ENCODE measurements at regions not wholly inside any gene's neighbourhood (a gene's known extent, or its start where the extent isn't known, plus 50 kb on each side); places are given as distances from the start of the nearest gene placed in this dataset.
"Not testable (repeated sequence)": the region's sequence is repeated elsewhere in the genome, so short reads cannot be mapped to it uniquely, and the experiment has no call there.

DNA sequence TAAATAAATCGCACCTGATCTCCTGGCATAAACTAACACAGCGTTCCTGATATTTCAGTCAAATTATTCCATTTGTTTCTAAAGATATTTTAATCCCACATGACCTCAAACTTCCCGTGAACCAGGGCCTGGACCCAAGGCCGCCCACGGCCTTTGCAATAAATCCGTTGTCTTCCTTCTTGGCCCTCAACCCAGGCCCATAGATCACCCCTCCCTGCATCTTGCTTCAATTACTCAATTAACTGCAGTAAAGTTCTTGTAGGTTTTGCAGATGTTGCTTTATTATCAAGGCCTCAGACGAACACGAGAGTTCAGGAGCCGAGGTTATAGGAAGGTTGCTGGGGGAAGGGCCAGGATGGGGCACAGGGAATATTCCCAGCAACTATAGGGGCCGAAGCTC is 249.4 kb downstream of the RAB11FIP2 start:
- DNase-seq, result no peak

DNA sequence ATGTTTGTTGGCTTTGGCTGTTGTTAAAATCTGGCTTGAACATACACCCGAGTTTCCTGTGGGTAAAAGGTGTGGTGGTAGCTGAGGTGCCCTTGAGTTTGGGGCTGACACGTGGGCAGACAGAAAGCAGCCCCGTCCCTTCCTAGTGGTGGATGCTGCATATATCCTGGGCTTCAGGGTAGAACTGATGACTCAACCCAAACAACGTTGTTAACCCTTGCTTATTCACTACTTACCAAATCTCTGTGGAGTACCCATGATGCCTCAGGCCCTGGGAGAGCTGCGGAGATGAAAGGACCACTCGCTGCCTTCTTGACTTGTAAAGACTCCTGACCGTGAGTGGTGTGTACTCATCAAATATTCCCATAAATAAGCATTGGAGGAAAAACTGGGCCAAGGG is 245.1 kb downstream of the RAB11FIP2 start:
- DNase-seq, result no peak

DNA sequence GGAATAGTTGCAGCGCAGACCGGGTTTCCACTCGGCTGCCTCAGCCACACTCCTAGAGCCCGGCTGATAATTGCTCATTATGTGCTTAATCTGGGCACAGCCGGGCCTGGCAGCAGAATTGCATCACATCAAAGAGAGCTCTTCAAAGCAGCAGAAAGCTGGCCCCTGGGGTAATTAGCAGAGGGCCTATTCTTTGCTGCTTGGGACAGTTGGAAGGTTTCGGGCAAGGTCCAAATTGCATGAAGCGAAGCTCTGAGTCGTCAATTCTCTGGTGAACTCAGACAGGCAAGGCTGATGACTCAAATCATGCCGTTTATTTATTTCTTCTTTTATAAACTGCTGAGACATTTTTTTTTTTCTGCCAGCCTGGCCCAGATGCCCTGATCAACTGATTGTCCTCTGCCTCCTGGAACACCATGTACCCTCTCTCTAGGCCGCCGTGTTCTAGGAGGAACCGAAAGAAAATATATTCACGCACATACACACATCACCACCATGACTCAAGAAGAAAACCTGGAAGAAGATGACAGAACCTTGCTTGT is 242.2 kb downstream of the RAB11FIP2 start:
- peak; percentile 13 for DNase-seq

DNA sequence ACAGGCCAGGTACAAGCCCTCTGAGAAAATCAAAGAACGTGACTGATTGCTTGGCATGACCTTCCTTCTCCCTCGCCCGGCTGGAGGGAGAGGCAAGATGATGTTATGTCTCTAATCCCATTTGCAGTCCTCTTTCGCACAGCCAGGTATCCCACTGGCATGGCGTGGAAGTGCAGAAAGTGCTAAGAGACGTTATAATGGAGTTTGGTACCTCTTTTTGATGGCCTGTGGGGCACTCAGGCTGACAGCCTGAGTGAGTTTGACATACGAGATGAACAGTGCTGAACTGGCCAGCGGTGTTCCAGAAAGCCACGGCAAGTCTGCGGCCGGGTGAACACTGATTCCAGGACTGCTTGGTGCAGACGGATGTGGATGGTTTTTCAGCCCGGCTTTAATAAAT is 241.6 kb downstream of the RAB11FIP2 start:
- no peak for DNase-seq

DNA sequence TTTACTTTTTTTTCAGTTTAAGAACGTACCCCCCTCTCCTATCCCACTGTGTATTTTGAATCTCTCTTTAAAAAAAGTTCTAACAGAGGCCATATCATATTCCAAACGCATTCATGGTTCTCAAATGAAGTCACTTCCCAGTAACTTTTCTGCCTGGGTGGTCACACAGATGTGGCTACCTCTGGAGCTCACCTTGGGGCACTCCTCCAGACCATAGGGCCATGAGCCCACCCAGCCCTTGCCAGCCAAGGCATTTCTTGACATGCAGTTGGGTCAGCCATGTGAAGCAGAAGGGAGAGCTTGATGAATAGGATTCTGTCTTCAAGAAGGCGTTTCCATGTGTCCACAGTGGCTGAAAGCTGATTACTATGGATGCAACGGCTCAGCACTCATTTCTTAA is 239.3 kb downstream of the RAB11FIP2 start:
- DNase-seq, result no peak

DNA sequence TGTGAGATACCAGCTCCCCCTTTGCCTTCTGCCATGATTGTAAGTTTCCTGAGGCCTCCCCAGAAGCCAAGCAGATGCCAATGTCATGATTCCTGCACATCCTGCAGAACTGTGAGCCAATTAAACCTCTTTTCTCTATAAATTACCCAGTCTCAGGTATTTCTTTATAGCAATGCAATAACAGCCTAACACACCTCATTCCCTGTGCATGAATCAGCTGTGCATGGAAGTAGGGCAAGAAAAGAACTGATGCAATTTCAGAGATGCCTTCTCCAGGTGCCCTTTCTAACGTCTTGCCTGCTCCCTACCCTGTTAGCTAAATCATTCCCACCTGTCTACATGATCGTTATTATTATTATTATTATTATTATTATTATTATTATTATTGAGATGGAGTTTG is 230.9 kb downstream of the RAB11FIP2 start:
- DNase-seq, result not testable (repeated sequence)

DNA sequence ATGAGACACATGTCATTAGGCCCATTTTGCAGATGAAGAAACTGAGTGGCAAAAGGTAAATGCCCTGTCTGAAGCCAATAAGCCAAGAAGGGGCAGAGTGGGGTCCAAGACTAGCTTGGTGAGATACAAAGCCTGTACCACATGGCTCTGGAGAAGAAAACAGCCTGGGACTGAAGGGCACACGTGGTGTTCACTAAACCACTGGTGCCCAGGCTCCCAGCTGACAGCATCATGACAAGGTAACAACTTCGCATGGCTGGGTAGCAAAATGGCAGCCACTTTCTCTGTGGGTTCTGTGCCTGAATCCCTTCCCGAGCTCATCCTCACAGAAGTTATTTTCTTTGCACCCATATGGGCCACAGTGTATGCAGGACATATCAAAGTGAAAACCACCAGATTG is 229.6 kb downstream of the RAB11FIP2 start:
- no peak for DNase-seq

DNA sequence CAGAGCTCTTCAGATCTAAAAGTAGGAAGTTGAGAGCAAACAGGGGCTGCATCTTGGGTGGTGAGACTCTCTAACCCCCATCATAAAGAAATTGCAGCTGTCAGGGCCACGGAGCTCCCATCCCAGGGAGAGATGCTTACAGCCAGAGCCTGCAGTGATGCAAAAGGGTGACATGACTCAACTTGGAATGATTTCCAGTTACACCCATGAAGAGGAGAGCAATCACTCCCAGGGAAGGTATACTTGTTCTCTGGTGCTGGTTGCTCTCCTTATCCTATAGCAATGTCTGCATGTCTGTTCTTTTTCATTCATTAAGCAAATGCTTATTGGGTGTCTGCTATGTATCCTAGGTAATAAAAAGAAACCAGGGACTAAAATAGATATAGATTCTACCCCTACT is 228.0 kb downstream of the RAB11FIP2 start:
- DNase-seq, result no peak

DNA sequence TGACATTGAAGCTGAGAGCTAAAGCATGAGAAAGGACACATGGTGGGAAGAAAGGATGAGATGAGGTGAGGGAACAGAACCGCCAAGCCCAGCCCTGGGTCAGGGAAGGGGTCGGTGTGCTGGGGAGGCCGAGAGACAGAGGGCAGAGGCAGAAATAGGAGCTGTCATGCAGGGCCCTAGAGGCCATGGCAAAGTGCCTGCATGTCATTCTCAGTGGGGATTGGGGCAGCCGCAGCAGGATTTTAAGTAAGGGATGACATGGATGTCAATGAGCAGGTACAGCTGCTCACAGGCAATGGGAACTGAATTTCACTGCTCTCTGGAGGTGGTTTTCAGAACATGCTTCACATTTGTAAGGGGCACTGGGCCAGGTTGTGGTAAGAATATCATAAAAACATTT is 227.4 kb downstream of the RAB11FIP2 start:
- no peak for DNase-seq

DNA sequence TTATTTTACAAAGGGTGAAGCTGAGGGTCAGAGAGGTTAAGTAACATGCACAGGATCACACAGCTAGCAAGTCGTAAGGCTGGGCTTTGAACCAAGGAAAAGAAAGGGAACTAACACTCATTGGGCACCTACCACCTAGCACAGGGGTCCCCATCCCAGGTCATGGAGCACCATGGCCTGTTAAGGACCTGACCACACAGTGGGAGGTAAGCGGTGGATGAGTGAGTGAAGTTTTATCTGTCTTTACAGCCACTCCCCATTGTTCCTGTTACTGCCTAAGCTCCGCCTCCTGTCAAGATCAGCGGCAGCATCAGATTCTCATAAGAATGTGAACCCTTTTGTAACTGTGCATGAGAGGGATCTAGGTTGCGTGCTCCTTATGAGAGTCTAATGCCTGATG is 222.8 kb downstream of the RAB11FIP2 start:
- DNase-seq, result no peak

DNA sequence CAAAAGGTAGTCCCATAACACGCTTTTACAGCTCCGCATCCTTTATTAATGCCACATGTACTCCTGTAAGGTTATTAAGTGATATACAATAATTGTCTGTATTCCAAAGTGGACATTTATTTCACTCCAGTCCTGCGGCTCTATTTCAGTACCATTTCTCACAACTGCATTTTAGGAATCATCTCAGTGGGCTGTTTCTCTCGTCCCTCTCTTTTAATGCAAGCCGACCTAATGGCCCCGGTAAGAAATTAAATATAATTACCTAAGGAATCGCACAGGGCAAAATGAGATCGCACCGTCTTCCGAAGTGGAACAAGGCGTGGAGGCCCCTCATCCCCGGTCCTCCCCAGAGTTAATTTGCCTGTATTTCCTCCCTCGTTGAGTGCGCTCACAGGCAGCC is 216.5 kb downstream of the RAB11FIP2 start:
- no peak for DNase-seq

DNA sequence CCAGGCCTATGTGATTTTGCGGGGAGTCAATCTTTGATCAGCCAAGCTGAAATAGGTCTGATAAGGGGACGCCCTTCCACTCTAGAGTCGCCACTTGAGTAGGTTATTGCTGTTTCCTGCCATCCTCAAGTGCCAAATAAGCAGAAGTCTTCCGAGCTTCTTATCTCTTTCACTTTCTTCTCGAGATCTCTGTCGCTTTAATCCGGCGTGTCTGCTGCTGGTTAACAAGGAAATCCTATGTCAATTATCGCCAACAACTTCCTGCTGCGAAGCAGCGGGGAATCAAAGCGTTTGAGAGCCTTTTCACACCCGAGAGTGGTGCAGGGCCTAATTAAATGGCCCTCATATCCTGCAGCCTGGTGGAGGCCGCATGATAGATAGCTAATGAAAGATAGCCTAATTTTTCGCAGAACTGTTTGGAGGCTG is 215.9 kb downstream of the RAB11FIP2 start:
- DNase-seq, result peak; percentile 3

DNA sequence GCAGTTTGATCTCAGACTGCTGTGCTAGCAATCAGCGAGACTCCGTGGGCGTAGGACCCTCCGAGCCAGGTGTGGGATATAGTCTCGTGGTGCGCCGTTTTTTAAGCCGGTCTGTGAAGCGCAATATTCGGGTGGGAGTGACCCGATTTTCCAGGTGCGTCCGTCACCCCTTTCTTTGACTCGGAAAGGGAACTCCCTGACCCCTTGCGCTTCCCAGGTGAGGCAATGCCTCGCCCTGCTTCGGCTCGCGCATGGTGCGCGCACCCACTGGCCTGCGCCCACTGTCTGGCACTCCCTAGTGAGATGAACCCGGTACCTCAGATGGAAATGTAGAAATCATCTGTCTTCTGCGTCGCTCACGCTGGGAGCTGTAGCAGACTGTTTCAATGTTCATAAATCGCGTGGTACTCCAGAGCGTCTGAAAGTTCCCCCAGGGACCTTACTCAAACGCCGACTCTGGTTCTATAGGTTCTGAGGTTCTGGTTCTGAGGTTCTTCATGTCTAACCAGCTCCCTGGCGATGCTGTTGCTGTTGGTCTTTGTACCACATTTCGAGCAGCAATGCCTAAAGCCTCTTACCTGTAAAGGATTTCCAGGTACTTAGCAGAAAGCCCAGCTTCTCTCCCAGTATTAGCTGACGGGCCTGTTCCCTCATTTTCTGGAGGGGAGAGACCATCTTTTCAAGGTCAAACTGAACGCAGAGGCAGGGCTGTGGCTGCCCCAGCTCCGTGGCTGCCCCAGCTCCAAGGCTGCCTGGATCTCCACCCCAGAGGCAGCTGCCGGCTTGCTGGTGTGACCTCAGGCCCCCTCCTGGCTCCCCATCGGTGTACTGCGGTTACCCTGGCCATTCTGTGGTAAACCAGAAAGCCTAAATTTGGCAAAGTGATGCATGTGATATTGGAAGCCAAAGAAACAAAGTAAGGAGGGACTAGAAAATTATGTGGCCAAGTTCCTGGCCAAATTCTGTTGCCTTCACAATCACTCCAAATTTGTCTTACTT is 207.9 kb downstream of the RAB11FIP2 start:
- not testable (repeated sequence) for DNase-seq

DNA sequence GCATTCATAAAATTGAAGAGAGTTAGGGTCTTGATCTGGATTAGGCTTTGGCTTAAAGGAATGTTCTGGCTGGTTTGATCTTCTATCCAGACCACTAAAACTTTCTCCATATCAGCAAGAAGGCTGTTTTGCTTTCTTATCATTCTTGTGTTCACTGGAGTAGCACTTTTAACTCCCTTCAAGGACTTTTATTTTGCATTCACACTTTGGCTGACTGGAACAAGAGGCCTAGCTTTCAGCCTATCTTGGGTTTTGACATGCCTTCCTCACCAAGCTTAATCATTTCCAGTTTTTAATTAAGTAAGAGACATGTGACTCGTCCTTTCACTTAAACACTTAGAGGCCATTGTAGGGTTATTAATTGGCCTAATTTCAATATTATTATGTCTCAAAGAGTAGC is 190.3 kb downstream of the RAB11FIP2 start:
- not testable (repeated sequence) for DNase-seq

DNA sequence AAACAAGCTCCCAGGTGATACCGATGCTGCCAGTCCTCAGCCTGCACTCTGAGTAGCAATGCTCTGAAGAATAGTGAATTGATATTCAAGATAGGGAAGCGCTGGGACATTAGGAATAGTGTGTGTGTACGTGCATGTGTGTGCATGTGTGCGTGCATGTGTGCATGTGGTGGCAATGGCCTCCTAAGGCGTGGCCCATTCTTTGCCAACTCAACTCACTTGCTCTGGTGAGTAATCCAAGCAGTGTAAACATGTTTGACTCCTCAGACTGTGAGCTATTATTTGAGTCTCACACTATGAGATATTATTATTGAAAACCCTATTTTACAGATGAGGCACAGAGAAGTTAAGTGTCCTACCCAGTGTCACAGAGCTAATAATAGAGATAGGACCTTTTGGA is 186.6 kb downstream of the RAB11FIP2 start:
- DNase-seq, result no peak

DNA sequence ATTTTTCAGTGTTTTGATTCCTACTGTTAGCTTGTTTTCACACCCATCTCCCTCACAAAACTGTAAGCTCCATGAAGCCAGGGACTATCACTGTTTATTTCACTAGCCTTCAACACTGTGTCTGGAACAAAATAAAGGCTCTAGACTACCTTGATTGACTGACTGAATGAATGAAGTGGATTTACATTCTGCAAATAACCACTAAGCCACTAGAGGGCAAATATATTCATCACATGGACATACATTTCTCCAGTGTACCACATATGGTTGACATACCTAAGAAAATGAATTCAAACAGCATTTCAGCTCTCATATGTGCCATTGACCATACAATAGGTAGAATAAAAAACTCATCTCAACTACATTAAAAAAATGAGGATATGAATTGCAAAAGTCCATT is 185.9 kb downstream of the RAB11FIP2 start:
- DNase-seq, result peak; percentile 46

DNA sequence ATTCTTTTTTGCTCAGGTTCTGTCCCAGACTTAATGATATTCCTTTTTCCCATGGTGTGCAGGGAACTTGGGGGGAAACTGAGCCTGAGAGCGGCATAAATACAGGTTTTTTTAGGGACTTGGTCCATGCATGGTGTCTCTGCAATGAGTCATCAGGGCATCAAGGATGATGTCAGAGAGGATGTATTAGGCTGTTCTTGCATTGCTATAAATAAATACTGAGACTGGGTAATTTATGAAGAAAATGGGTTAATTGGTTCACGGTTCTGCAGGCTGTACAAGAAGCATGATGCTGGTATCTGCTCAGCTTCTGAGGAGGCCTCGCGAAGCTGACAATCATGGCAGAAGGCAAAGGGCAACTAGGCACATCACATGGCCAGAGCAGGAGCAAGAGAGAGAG is 185.4 kb downstream of the RAB11FIP2 start:
- DNase-seq, result no peak

DNA sequence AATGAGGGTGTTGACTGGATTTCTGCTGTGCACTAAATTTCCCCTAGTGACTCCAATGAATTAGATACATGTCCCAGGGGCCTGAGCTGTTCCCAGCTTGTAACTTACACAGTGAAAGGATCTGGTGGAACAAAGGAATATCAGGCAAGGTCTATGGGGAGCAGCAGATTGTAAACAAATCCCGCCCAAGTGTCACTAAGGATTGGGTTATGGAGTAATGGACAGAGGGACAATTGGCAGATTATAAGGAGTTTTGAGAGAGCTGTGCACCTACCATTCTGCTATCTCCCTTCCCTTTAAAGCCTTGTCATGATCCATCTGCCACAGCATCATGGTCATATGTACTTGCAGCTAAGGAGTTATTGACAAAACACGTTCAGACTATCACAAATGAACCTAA is 183.0 kb downstream of the RAB11FIP2 start:
- no peak for DNase-seq

DNA sequence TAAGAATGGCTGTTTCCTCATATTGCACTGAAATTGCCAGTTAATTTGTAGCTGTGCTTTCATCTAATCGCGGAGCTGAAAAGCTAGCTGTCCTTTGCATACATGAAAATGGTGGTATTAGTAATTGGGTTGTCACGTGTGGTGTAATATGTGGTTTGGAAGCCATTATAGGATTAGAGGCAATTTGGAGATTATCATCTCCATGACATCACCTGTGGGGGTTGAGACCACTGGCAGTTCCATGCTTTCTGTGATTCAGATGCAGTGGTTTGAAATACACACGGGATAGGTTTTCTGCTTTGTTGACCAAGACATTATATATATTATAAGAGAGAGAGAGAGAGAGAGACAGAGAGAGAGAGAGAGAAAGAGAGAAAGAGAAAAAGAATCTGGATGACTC is 180.8 kb downstream of the RAB11FIP2 start:
- DNase-seq, result peak; percentile 77

DNA sequence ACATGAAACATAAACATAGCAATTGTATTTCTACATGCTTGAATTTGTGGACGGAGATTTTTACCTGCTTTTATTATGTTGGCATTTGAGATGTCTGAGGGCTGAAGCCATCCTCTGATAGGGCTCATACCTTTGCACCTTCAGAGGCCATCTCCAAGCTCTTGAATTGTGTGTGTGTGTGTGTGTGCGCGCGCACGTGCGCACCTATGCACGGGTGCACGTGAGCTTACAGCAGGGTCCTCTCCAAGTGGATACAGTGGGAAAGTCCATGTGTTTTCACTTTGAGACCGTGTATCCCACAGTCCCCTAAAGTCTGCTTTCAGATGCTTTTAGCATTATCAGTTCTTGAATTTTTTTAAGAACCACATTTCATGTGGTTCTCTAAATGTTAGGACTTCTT is 178.6 kb downstream of the RAB11FIP2 start:
- DNase-seq, result no peak

DNA sequence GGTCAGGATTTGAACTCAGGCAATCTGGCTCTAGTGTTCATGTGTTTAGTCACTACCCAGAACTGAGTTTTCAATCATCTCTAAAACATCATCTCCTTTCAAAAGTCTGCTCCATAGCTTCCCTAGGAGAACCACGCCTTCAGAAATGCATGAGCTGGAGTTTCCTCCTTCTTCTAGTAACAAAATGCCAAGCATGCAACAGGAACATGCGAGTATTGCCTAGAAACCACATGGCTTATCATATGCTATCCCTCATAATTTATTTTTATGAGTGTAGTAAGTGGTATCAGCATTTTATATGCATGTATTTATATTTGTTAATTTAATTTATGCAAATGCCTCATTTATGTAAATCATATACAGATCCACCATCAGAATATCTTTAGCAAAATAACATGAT is 170.9 kb downstream of the RAB11FIP2 start:
- no peak for DNase-seq

DNA sequence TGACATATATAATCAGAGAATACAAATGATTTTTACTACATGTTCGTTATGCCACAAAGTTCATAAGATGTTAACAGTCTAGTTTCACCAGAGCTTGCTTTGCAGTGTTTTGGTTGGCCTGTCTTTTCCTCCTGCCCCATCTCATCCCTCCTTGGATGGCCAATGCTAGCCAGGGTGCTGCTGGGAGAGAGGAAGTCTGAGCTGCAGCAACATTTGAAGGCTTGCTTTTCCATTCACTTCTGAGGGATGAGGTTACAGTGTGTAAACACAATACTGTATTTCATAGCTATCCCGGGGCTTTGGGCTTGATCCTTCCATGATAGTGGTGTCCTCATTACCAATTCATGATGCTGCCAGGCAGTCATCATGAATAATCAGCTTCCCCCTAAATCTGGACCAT is 170.5 kb downstream of the RAB11FIP2 start:
- no peak for DNase-seq

DNA sequence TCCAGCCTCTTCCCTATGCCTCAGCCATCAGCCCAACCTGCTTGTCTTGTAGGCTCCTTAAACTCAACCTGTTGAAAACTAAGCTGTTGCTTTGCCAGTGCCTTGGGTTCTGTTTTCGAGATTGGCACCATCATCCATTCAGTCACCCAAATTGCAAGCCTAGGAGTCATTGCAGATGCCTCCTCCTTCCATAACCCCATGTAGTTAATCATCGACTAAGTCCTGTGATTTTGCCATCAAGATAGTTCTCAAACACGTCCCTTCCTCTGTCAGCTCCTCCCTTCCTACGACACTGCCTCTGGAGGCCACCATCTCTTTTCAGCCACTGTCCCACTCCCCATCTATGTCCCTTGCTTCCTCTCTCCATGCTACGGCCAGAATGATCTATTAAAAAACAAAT is 168.1 kb downstream of the RAB11FIP2 start:
- DNase-seq, result no peak

DNA sequence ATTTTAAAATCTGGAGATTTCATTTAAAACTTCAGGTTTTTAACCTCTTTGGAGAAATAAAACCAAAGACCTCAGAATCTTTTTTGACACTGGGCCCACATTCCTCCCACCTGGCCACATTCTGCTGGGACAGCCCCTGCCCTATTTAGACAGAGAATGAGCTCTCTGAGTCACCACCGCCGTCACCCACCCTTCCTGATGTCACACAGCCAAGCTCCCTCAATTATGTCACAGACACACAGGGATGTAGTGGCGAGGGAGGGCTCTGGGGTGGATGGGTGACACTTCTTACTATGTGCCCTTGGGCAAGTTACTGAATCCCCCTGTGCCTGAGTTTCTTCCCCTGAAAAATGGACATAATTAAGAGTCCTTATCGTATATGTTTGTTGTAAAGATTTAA is 162.6 kb downstream of the RAB11FIP2 start:
- DNase-seq, result no peak

DNA sequence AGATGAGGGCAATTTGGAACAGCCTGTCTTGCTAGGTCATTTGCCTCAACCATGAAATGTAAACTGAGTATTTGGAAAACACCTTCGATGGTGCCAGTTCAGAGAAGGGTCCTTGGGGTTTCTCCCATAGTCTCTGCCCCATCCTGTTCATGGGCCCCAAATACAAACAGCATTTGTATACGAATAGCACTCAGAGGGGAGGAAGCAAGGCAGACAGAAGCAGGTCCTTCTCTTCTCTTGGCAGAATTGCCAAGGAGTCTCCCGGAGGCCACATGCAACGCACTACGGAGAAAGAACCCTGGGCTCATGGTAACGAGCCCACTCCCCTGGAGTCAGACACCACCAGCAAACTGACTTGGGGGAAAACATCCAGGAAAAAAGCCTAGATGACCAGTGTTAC is 162.1 kb downstream of the RAB11FIP2 start:
- DNase-seq, result no peak

All from NCI-H82 (cell line).